K562 (cell line): ENCODE measurements at regions not wholly inside any gene's neighbourhood (a gene's known extent, or its start where the extent isn't known, plus 50 kb on each side); places are given as distances from the start of the nearest gene placed in this dataset.

ENCODE experiments used
- ATAC-seq: fragments of 200-7000 bp; cut with Tn5 transposase; 3 replicates; pipeline ENCODE4 v1.9.1; 2020; ENCODE audit warnings: moderate library complexity
- BruUV-seq: library from RNA; stranded (reverse); fragments of 400-500 nt; replicated peaks from 2 replicates; lab custom pipeline; 2021; lab: Mats Ljungman, UMichigan
- CTCF ChIA-PET: fragments of 300-600 bp; formaldehyde crosslinking; extraction: SDS; loops from one replicate; lab custom pipeline; 2021; ENCODE audit warnings: low intra/inter-chr PET ratio; lab: Yijun Ruan, JAX
- POLR2A ChIA-PET: fragments of 300-600, 350-650 bp; sonication (Branson Sonifier 250); formaldehyde crosslinking; extraction: SDS; loops from one replicate; lab custom pipeline; 2021; ENCODE audit warnings: antibody characterized with exemption, inconsistent platforms; lab: Yijun Ruan, JAX
- DNase-seq, 4 experiments: peaks; one replicate each; pipeline versions ENCODE4 v3.0.0 to v3.0.0-alpha.2; 2011 to 2018; ENCODE audit warnings: low spot score in 3 of 4, mixed read lengths in 3 of 4; ENCODE audit errors: extremely low read depth in 1 of 4
- FAIRE-seq: peaks from 2 replicates; lab custom pipeline; 2011; peaks lifted over from hg19 to GRCh38; lab: Jason Lieb, UNC
- H2AFZ ChIP-seq: 2 replicates; pipeline ENCODE4 v1.6.0; 2011; ENCODE audit warnings: low read depth, low read length, control low read depth, inconsistent platforms
- H3K27ac ChIP-seq: fragments of 200-600 bp; 3 replicates; pipeline ENCODE4 v1.8.0; 2011; ENCODE audit warnings: low read depth, mild to moderate bottlenecking, control low read depth, inconsistent platforms, low read length, moderate library complexity, mixed read lengths; ENCODE audit errors: extremely low read depth
- H3K27me3 ChIP-seq, 2 experiments: fragments of 300-600 bp in 1 of 2; 2 replicates in 1 of 2; 3 replicates in 1 of 2; pipeline versions ENCODE4 v1.6.0 to v1.8.0; 2011; ENCODE audit warnings: inconsistent platforms in 2 of 2, low read length in 2 of 2, mild to moderate bottlenecking in 1 of 2, mixed read lengths in 1 of 2, moderate library complexity in 1 of 2; ENCODE audit not compliant: control insufficient read depth in 2 of 2, insufficient read depth in 2 of 2
- H3K36me3 ChIP-seq: fragments of 300-600 bp; 3 replicates; pipeline ENCODE4 v1.8.0; 2011; ENCODE audit warnings: mild to moderate bottlenecking, low read length, inconsistent platforms; ENCODE audit not compliant: control insufficient read depth, insufficient read depth
- H3K4me1 ChIP-seq, 2 experiments: fragments of 200-600 bp in 1 of 2; replicated peaks in 1 of 2; 2 replicates in 1 of 2; 3 replicates in 1 of 2; pipeline versions ENCODE4 v1.5.1 to v1.8.0; 2011; ENCODE audit warnings: inconsistent platforms in 2 of 2, low read length in 2 of 2, mild to moderate bottlenecking in 1 of 2, mixed read lengths in 1 of 2, moderate library complexity in 1 of 2; ENCODE audit not compliant: control insufficient read depth in 2 of 2, insufficient read depth in 2 of 2
- H3K4me2 ChIP-seq: 2 replicates; pipeline ENCODE4 v1.6.1; 2011; ENCODE audit warnings: low read length, control low read depth, inconsistent platforms, mixed read lengths; ENCODE audit not compliant: insufficient read depth
- H3K4me3 ChIP-seq: fragments of 200-600 bp; sonication (generic), shearing (Covaris generic); 2 replicates; pipeline ENCODE4 v1.5.1; 2016; ENCODE audit warnings: control low read depth, inconsistent platforms
- H3K79me2 ChIP-seq: fragments of 200-600 bp; 3 replicates; pipeline ENCODE4 v1.8.0; 2011; ENCODE audit warnings: low read length, inconsistent platforms; ENCODE audit not compliant: control insufficient read depth, insufficient read depth
- H3K9ac ChIP-seq, 2 experiments: 2 replicates each; pipeline versions ENCODE4 v1.6.0 to v1.6.1; 2011; ENCODE audit warnings: low read depth in 2 of 2, low read length in 2 of 2, control low read depth in 1 of 2, inconsistent platforms in 1 of 2, mild to moderate bottlenecking in 1 of 2, mixed read lengths in 1 of 2; ENCODE audit not compliant: insufficient read depth in 1 of 2
- H3K9me1 ChIP-seq: one replicate; pipeline ENCODE4 v1.6.0; 2011; ENCODE audit warnings: inconsistent platforms, mild to moderate bottlenecking, low read length, moderate library complexity; ENCODE audit not compliant: control insufficient read depth, insufficient read depth
- H3K9me3 ChIP-seq: replicated peaks from 2 replicates; pipeline ENCODE4 v1.5.1; 2011; ENCODE audit warnings: low read depth, low read length, inconsistent platforms; ENCODE audit not compliant: control insufficient read depth, insufficient read depth
- H4K20me1 ChIP-seq: replicated peaks from 2 replicates; pipeline ENCODE4 v1.6.1; 2011; ENCODE audit warnings: low read length, inconsistent platforms, mixed read lengths; ENCODE audit not compliant: control insufficient read depth, insufficient read depth
- GABPA ChIP-seq: fragments of 200-800 bp; sonication (Bioruptor generic); conservative IDR thresholded peaks from 2 replicates; pipeline ENCODE4 v1.6.1; 2016; ENCODE audit warnings: low read depth, missing genetic modification characterization, missing compliant biosample characterization
- LEF1 ChIP-seq: fragments of 450-650 bp; IDR thresholded peaks from 2 replicates; pipeline ENCODE4 v1.6.1; 2016; ENCODE audit warnings: mild to moderate bottlenecking
- NFE2 ChIP-seq: IDR thresholded peaks from 2 replicates; pipeline ENCODE4 v1.6.1; 2014; ENCODE audit warnings: antibody characterized with exemption, low read depth
- SNIP1 ChIP-seq: fragments of 450-650 bp; IDR thresholded peaks from 2 replicates; pipeline ENCODE4 v1.7.1; 2017; ENCODE audit warnings: low read depth, mild to moderate bottlenecking
- TSHZ1 ChIP-seq: fragments of 250-450 bp; sonication (Bioruptor Pico); IDR thresholded peaks from 2 replicates; pipeline ENCODE4 v1.4.0; 2020; ENCODE audit warnings: mild to moderate bottlenecking, moderate library complexity
- U2AF1 ChIP-seq: fragments of 200-400 bp; formaldehyde crosslinking; optimal IDR thresholded peaks from 2 replicates; pipeline ENCODE3; 2017; ENCODE audit warnings: mild to moderate bottlenecking, low read depth, low read length, moderate library complexity
- ZFP36 ChIP-seq: fragments of 150-350 bp; IDR thresholded peaks from 2 replicates; pipeline ENCODE4 v1.6.1; 2018; ENCODE audit warnings: low read length, low read depth; ENCODE audit not compliant: partially characterized antibody
- ZFPM2 ChIP-seq: fragments of 250-450 bp; sonication (Bioruptor Pico); IDR thresholded peaks from 2 replicates; pipeline ENCODE4 v1.5.1; 2022; ENCODE audit warnings: mild to moderate bottlenecking
- ZFX ChIP-seq: sonication (generic); formaldehyde crosslinking; IDR thresholded peaks from 2 replicates; pipeline ENCODE4 v1.8.0; 2022; ENCODE audit warnings: mild to moderate bottlenecking, missing genetic modification reagents, moderate library complexity
- ZNF175 ChIP-seq: fragments of 200-800 bp; sonication (Bioruptor generic); IDR thresholded peaks from 2 replicates; pipeline ENCODE4 v1.6.1; 2016; ENCODE audit warnings: low read depth, mild to moderate bottlenecking, missing genetic modification characterization, missing compliant biosample characterization
- ZNF212 ChIP-seq: fragments of 450-650 bp; formaldehyde crosslinking; IDR thresholded peaks from 2 replicates; pipeline ENCODE4 v1.4.0; 2020; ENCODE audit warnings: mild to moderate bottlenecking
- ZNF431 ChIP-seq: sonication (generic); formaldehyde crosslinking; IDR thresholded peaks from 2 replicates; pipeline ENCODE4 v1.8.0; 2022; ENCODE audit warnings: mild to moderate bottlenecking, missing genetic modification reagents
- ZNF696 ChIP-seq: fragments of 250-450 bp; sonication (Bioruptor Pico); conservative IDR thresholded peaks from 2 replicates; pipeline ENCODE4 v1.4.0; 2020; ENCODE audit warnings: mild to moderate bottlenecking, moderate library complexity
- ZNF717 ChIP-seq: fragments of 250-450 bp; sonication (Bioruptor Pico); IDR thresholded peaks from 2 replicates; pipeline ENCODE4 v1.5.0; 2021
- WGBS: fragments of 100-300 bp; shearing (Covaris generic); methylation state at CpG from one replicate; pipeline ENCODE4 v1.1.6; 2016; ENCODE audit warnings: low coverage, mixed read lengths; ENCODE audit not compliant: insufficient coverage; ENCODE audit errors: missing lambda C conversion rate; 5-methylcytosine and 5-hydroxymethylcytosine counted together
- in situ Hi-C: fragments of 300-500 bp; cut with MboI; formaldehyde crosslinking; loops from 4 replicates; pipeline ENCODE4 v1.15.0; 2018; ENCODE audit warnings: inconsistent platforms, mixed read lengths
- intact Hi-C: fragments of 100-400 bp; cut with micrococcal nuclease; formaldehyde crosslinking; loops from 2 replicates; pipeline ENCODE4 v1.14.2; 2022

GRCh38 chr10:47230482-47230881, 69.5 kb upstream of the GDF10 start:
- ATAC-seq (no peak; the same call in 2 of the 3 replicates), FAIRE-seq (no peak), DNase-seq (no peak)
- Histone ChIP-seq H4K20me1 (no peaks in the 10 kb centered on the region), H3K9me1 (no peaks in the 10 kb centered on the region), H3K79me2 (no peaks in the 10 kb centered on the region), H3K9ac (no peak overlapping the region), H3K4me1 (no peaks in the 10 kb centered on the region), H3K36me3 (no peaks in the 10 kb centered on the region), H3K27ac (no peak overlapping the region), H2AFZ (no peak overlapping the region), H3K9me3 (no peaks in the 10 kb centered on the region), H3K4me3 (no peak overlapping the region), H3K27me3 (peaks cover 0 to 30% of the 10 kb centered on the region in 2 experiments; a peak in 2 of 5 replicates), H3K4me2 (no peak overlapping the region)
- WGBS, result 2% methylated on average over 4 of the region's 4 CpGs
- CTCF ChIA-PET, result no interaction called here
- intact Hi-C loops, result no loop called here
- no TSS peak for BruUV-seq
- in situ Hi-C loops, result no loop called here
- POLR2A ChIA-PET, result no interaction called here
- TF ChIP-seq GABPA (tag) (no peak), ZNF212 (CRISPR knock-in tag) (no peak), NFE2 (no peak), ZNF717 (CRISPR knock-in tag) (no peak), ZFP36 (no peak), ZFX (CRISPR knock-in tag) (no peak), ZNF696 (CRISPR knock-in tag) (no peak), ZFPM2 (no peak), SNIP1 (no peak), LEF1 (no peak), ZNF431 (CRISPR knock-in tag) (no peak), ZNF175 (no peak), U2AF1 (no peak), TSHZ1 (CRISPR knock-in tag) (no peak)
